DND-41 (cell line): ENCODE measurements at regions not wholly inside any gene's neighbourhood (a gene's known extent, or its start where the extent isn't known, plus 50 kb on each side); places are given as distances from the start of the nearest gene placed in this dataset.

ENCODE experiments used
- ATAC-seq: fragments of 200-7000 bp; cut with Tn5 transposase; 3 replicates; pipeline ENCODE4 v1.9.1; 2021; ENCODE audit warnings: low read depth; ENCODE audit not compliant: insufficient read depth
- DNase-seq: peaks from one replicate; pipeline ENCODE4 v3.0.0-alpha.2; 2020
- H2AFZ ChIP-seq: 2 replicates; pipeline ENCODE4 v1.6.0; 2012; ENCODE audit warnings: low read depth, low read length
- H3K27ac ChIP-seq: 2 replicates; pipeline ENCODE4 v1.5.1; 2012; ENCODE audit warnings: low read length, inconsistent platforms
- H3K27me3 ChIP-seq: fragments of 200-600 bp; sonication (generic); 2 replicates; pipeline ENCODE4 v1.6.0; 2012; ENCODE audit warnings: low read length, mild to moderate bottlenecking, inconsistent platforms; ENCODE audit not compliant: insufficient read depth, poor library complexity
- H3K36me3 ChIP-seq: 2 replicates; pipeline ENCODE4 v1.5.1; 2012; ENCODE audit warnings: low read length, inconsistent platforms; ENCODE audit not compliant: insufficient read depth
- H3K4me1 ChIP-seq: 2 replicates; pipeline ENCODE4 v1.5.1; 2012; ENCODE audit warnings: mild to moderate bottlenecking, low read length; ENCODE audit not compliant: insufficient read depth
- H3K4me2 ChIP-seq: 2 replicates; pipeline ENCODE4 v1.6.0; 2012; ENCODE audit warnings: mild to moderate bottlenecking, moderate library complexity, low read length, inconsistent platforms; ENCODE audit not compliant: insufficient read depth
- H3K4me3 ChIP-seq, 2 experiments: fragments of 200-600 bp in 1 of 2; shearing (Covaris generic) in 1 of 2; 2 replicates each; pipeline ENCODE4 v1.5.1; 2012 to 2016; ENCODE audit warnings: inconsistent platforms in 2 of 2, low read length in 2 of 2, mild to moderate bottlenecking in 2 of 2, low read depth in 1 of 2, moderate library complexity in 1 of 2
- H3K79me2 ChIP-seq: 2 replicates; pipeline ENCODE4 v1.6.0; 2012; ENCODE audit warnings: low read length, inconsistent platforms; ENCODE audit not compliant: insufficient read depth
- H3K9ac ChIP-seq: 2 replicates; pipeline ENCODE4 v1.6.0; 2012; ENCODE audit warnings: low read depth, mild to moderate bottlenecking, inconsistent platforms, low read length, moderate library complexity
- H3K9me3 ChIP-seq: 2 replicates; pipeline ENCODE4 v1.5.1; 2012; ENCODE audit warnings: low read length, moderate library complexity, mild to moderate bottlenecking, inconsistent platforms; ENCODE audit not compliant: insufficient read depth, severe bottlenecking
- H4K20me1 ChIP-seq: 2 replicates; pipeline ENCODE4 v1.6.0; 2012; ENCODE audit warnings: low read length; ENCODE audit not compliant: insufficient read depth
- EZH2 ChIP-seq: IDR thresholded peaks from 3 replicates; pipeline ENCODE4 v1.6.1; 2012; ENCODE audit warnings: borderline replicate concordance, low read depth, mild to moderate bottlenecking, moderate library complexity, low read length, inconsistent platforms; ENCODE audit not compliant: severe bottlenecking
- TF ChIP-seq, protein P1 (sequence below): IDR thresholded peaks from 2 replicates; pipeline ENCODE4 v1.5.1; 2012; ENCODE audit warnings: borderline replicate concordance, low read length, moderate library complexity, mild to moderate bottlenecking; ENCODE audit not compliant: poor library complexity, severe bottlenecking; ENCODE audit errors: extremely low read depth

DNA sequence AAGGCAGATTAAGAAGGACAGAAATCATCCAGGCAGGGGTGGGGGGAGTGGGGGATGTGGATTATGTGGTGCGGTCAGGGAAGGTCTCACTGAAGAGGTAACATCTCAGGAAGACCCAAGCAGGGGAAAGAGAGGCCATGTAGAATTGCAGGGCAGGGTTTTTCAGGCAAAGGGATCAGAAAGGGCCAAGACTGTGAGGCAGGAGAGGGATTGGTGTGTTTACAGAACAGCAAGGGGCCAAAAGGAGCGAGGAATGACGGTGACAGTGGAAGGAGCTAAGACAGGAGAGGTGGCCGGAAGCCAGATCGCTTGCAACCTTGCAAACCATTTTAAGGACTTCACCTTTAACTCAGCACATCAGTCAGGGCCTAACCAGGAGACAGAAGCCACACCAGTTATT lies 535.4 kb upstream of the JARID2 start:
- H4K20me1 ChIP-seq: no peaks in the 10 kb centered on the region
- TF ChIP-seq, protein P1, sequence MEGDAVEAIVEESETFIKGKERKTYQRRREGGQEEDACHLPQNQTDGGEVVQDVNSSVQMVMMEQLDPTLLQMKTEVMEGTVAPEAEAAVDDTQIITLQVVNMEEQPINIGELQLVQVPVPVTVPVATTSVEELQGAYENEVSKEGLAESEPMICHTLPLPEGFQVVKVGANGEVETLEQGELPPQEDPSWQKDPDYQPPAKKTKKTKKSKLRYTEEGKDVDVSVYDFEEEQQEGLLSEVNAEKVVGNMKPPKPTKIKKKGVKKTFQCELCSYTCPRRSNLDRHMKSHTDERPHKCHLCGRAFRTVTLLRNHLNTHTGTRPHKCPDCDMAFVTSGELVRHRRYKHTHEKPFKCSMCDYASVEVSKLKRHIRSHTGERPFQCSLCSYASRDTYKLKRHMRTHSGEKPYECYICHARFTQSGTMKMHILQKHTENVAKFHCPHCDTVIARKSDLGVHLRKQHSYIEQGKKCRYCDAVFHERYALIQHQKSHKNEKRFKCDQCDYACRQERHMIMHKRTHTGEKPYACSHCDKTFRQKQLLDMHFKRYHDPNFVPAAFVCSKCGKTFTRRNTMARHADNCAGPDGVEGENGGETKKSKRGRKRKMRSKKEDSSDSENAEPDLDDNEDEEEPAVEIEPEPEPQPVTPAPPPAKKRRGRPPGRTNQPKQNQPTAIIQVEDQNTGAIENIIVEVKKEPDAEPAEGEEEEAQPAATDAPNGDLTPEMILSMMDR: no peak
- no peaks in the 10 kb centered on the region for H3K27me3 ChIP-seq
- no peak overlapping the region for H3K4me3 ChIP-seq
- H3K27ac ChIP-seq: peak overlapping the region; percentile 39; the same call in 1 of the 2 replicates
- no peak for ATAC-seq
- H3K9ac ChIP-seq: no peak overlapping the region
- peaks cover 2% of the 10 kb centered on the region for H3K9me3 ChIP-seq
- H2AFZ ChIP-seq: no peak overlapping the region
- no peaks in the 10 kb centered on the region for H3K79me2 ChIP-seq
- no peak for DNase-seq
- H3K4me2 ChIP-seq: no peak overlapping the region
- no peaks in the 10 kb centered on the region for H3K36me3 ChIP-seq
- H3K4me1 ChIP-seq: peaks cover 12% of the 10 kb centered on the region

DNA sequence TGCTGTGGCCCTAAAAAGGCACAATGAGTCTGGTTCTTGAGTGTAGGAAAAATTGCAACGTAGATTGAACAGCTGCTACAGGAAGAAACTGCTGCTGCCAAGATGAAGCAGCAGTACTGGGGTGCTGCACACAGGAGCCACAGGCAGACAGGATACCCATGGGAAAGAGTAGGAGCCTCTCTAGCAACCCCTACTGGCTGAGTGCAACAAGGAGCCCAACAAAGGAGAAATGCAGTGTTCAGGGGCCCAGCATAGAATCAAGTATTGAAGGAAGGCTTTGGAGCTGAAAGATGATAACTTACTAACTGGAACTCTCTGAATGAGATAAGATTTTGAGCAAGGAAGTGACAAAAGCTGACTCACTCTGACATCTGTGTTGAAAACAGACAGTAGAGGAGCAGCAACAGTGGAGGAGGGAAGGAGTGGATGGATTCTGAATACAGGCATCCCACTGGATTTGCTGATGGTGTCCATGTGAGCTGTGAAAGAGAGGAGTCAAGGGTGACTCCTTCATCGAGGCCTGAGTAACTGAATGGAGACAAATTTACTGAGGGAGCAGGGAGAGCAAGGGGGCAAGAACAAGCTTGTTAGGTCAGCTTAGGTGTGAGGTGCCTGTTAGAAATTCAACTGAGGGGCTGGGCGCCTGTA lies 534.7 kb upstream of the JARID2 start:
- Histone ChIP-seq H3K4me2 (no peak overlapping the region), H3K79me2 (no peaks in the 10 kb centered on the region), H3K9me3 (peaks cover 2% of the 10 kb centered on the region), H3K9ac (no peak overlapping the region), H3K4me3 (no peak overlapping the region), H3K36me3 (no peaks in the 10 kb centered on the region), H2AFZ (peak overlapping the region; percentile 33; the same call in 1 of the 2 replicates), H3K27ac (peak overlapping the region; percentile 57), H3K27me3 (no peaks in the 10 kb centered on the region), H3K4me1 (peaks cover 12% of the 10 kb centered on the region), H4K20me1 (no peaks in the 10 kb centered on the region)
- ATAC-seq (peak; percentile 92), DNase-seq (peak; percentile 66)
- TF ChIP-seq, protein P1: peak; percentile 78
- no peak for TF ChIP-seq EZH2

DNA sequence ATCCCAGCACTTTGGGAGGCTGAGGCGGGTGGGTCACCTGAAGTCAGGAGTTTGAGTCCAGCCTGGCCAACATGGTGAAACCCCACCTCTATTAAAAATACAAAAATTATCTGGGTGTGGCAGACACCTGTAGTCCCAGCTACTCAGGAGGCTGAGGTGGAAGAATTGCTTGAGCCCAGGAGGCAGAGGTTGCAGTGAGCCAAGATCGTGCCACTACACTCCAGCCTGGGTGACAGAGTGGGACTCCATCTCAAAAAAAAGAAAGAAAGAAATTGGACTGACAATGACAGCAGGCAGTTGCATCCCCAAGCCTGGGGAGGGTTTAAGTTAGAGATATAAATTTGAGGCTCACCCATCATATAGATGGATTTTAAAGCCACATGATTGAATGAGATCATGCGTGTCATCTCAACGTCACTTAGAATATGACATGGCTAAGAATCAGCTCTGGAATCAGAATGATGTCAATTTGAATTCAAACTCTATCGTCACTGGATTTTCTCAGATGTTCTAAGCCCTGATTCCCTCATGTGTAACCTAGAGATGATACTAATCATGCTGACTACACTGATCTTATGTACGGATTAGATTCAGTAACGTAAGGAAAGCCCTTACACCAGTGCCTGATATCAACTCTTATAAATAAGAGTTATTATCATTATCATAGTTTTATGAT lies 534.0 kb upstream of the JARID2 start:
- Histone ChIP-seq H3K4me3 (no peak overlapping the region), H3K36me3 (no peaks in the 10 kb centered on the region), H4K20me1 (no peaks in the 10 kb centered on the region), H3K27ac (peak overlapping the region; percentile 57; the same call in 1 of the 2 replicates), H2AFZ (no peak overlapping the region), H3K4me2 (no peak overlapping the region), H3K9ac (no peak overlapping the region), H3K79me2 (no peaks in the 10 kb centered on the region), H3K9me3 (peaks cover 2% of the 10 kb centered on the region), H3K27me3 (no peaks in the 10 kb centered on the region), H3K4me1 (peaks cover 12% of the 10 kb centered on the region)
- DNase-seq (no peak), ATAC-seq (no peak)
- TF ChIP-seq, protein P1: no peak
- TF ChIP-seq EZH2: no peak
